H9 (cell line): ENCODE measurements at regions not wholly inside any gene's neighbourhood (a gene's known extent, or its start where the extent isn't known, plus 50 kb on each side); places are given as distances from the start of the nearest gene placed in this dataset.

Source experiments
- DNase-seq: peaks from one replicate; pipeline ENCODE4 v3.0.0-alpha.2; 2017
- H2AFZ ChIP-seq: one replicate; pipeline ENCODE4 v1.6.1; 2013; ENCODE audit warnings: mild to moderate bottlenecking, low read length, control low read depth, moderate library complexity
- H2AK5ac ChIP-seq: 2 replicates; pipeline ENCODE4 v1.6.1; 2013; ENCODE audit warnings: low read length, control low read depth, mixed read lengths; ENCODE audit not compliant: insufficient read length
- H2BK120ac ChIP-seq: one replicate; pipeline ENCODE4 v1.6.1; 2013; ENCODE audit warnings: low read depth, mild to moderate bottlenecking, low read length, control low read depth, inconsistent platforms; ENCODE audit not compliant: poor library complexity, severe bottlenecking
- H2BK12ac ChIP-seq: 2 replicates; pipeline ENCODE4 v1.6.1; 2013; ENCODE audit warnings: low read length, control low read depth, mixed read lengths, low read depth; ENCODE audit not compliant: insufficient read length
- H2BK15ac ChIP-seq: 2 replicates; pipeline ENCODE4 v1.6.1; 2013; ENCODE audit warnings: low read depth, low read length, control low read depth
- H2BK20ac ChIP-seq: one replicate; pipeline ENCODE4 v1.6.1; 2013; ENCODE audit warnings: low read depth, mild to moderate bottlenecking, low read length, control low read depth, inconsistent platforms; ENCODE audit not compliant: poor library complexity, severe bottlenecking
- H2BK5ac ChIP-seq: 2 replicates; pipeline ENCODE4 v1.6.1; 2013; ENCODE audit warnings: low read length, control low read depth, mixed read lengths; ENCODE audit not compliant: insufficient read length
- H3K14ac ChIP-seq: 2 replicates; pipeline ENCODE4 v1.6.1; 2013; ENCODE audit warnings: low read length, control low read depth; ENCODE audit not compliant: insufficient read depth
- H3K18ac ChIP-seq: 2 replicates; pipeline ENCODE4 v1.6.1; 2013; ENCODE audit warnings: low read depth, mild to moderate bottlenecking, mixed read lengths, low read length, control low read depth; ENCODE audit not compliant: insufficient read length
- H3K23ac ChIP-seq: 2 replicates; pipeline ENCODE4 v1.6.1; 2013; ENCODE audit warnings: low read length, control low read depth, mixed read lengths, low read depth; ENCODE audit not compliant: insufficient read length
- H3K23me2 ChIP-seq: 2 replicates; pipeline ENCODE4 v1.6.1; 2013; ENCODE audit warnings: low read depth, mild to moderate bottlenecking, mixed read lengths, low read length, control low read depth; ENCODE audit not compliant: insufficient read length, poor library complexity, severe bottlenecking
- H3K27ac ChIP-seq: 2 replicates; pipeline ENCODE4 v1.5.1; 2013; ENCODE audit warnings: low read length, control low read depth, mixed read lengths, low read depth; ENCODE audit not compliant: insufficient read length
- H3K27me3 ChIP-seq: 2 replicates; pipeline ENCODE4 v1.6.1; 2013; ENCODE audit warnings: low read length, control low read depth, inconsistent platforms; ENCODE audit not compliant: insufficient read depth
- H3K4ac ChIP-seq: 2 replicates; pipeline ENCODE4 v1.6.1; 2013; ENCODE audit warnings: low read depth, mild to moderate bottlenecking, control low read depth, inconsistent platforms, low read length, moderate library complexity
- H3K4me1 ChIP-seq: 2 replicates; pipeline ENCODE4 v1.6.1; 2013; ENCODE audit warnings: low read length, control low read depth, inconsistent platforms; ENCODE audit not compliant: insufficient read depth
- H3K4me2 ChIP-seq: 2 replicates; pipeline ENCODE4 v1.6.1; 2013; ENCODE audit warnings: low read length, control low read depth, mixed read lengths; ENCODE audit not compliant: insufficient read length, insufficient read depth
- H3K56ac ChIP-seq: 2 replicates; pipeline ENCODE4 v1.6.1; 2013; ENCODE audit warnings: low read depth, mild to moderate bottlenecking, mixed read lengths, low read length, control low read depth; ENCODE audit not compliant: insufficient read length
- H3K79me1 ChIP-seq: 2 replicates; pipeline ENCODE4 v1.6.1; 2013; ENCODE audit warnings: low read depth, mild to moderate bottlenecking, moderate library complexity, low read length, control low read depth, inconsistent platforms; ENCODE audit not compliant: insufficient read depth, poor library complexity, severe bottlenecking
- H3K79me2 ChIP-seq: 2 replicates; pipeline ENCODE4 v1.6.1; 2013; ENCODE audit warnings: low read length, control low read depth, inconsistent platforms; ENCODE audit not compliant: insufficient read depth
- H3K9ac ChIP-seq: 2 replicates; pipeline ENCODE4 v1.6.1; 2013; ENCODE audit warnings: low read length, control low read depth, mixed read lengths; ENCODE audit not compliant: insufficient read length; ENCODE audit errors: extremely low read depth
- H3K9me3 ChIP-seq: one replicate; pipeline ENCODE4 v1.6.1; 2013; ENCODE audit warnings: low read depth, low read length, inconsistent platforms; ENCODE audit not compliant: control insufficient read depth
- H3T11ph ChIP-seq: one replicate; pipeline ENCODE4 v1.6.1; 2013; ENCODE audit warnings: mild to moderate bottlenecking, low read length, control low read depth, inconsistent platforms
- H4K20me1 ChIP-seq: one replicate; pipeline ENCODE4 v1.6.1; 2013; ENCODE audit not compliant: control insufficient read depth, insufficient read length, insufficient read depth
- H4K5ac ChIP-seq: 2 replicates; pipeline ENCODE4 v1.6.1; 2013; ENCODE audit warnings: low read depth, mild to moderate bottlenecking, mixed read lengths, low read length, control low read depth; ENCODE audit not compliant: insufficient read length
- H4K8ac ChIP-seq: replicated peaks from 2 replicates; pipeline ENCODE4 v1.6.1; 2013; ENCODE audit warnings: low read length, control low read depth, mixed read lengths, low read depth; ENCODE audit not compliant: insufficient read length
- H4K91ac ChIP-seq: 2 replicates; pipeline ENCODE4 v1.6.1; 2013; ENCODE audit warnings: low read depth, mild to moderate bottlenecking, moderate library complexity, mixed read lengths, low read length, control low read depth; ENCODE audit not compliant: insufficient read length
- H3K27ac Mint-ChIP-seq, 3 experiments: 2 replicates in 2 of 3; 3 replicates in 1 of 3; pipeline ENCODE4 v1.8.0; 2020 to 2021; ENCODE audit warnings: mixed read lengths in 3 of 3, mild to moderate bottlenecking in 1 of 3, moderate library complexity in 1 of 3
- H3K27me3 Mint-ChIP-seq: 2 replicates; pipeline ENCODE4 v1.8.0; 2021; ENCODE audit warnings: low read depth, mild to moderate bottlenecking, moderate library complexity, mixed read lengths
- H3K36me3 Mint-ChIP-seq, 3 experiments: 2 replicates in 2 of 3; 3 replicates in 1 of 3; pipeline ENCODE4 v1.8.0; 2020 to 2021; ENCODE audit warnings: low read depth in 3 of 3, mixed read lengths in 3 of 3; ENCODE audit not compliant: insufficient read depth in 1 of 3
- H3K4me1 Mint-ChIP-seq, 2 experiments: 2 replicates each; pipeline ENCODE4 v1.8.0; 2020; ENCODE audit warnings: mixed read lengths in 2 of 2
- H3K4me3 Mint-ChIP-seq, 2 experiments: 2 replicates in 1 of 2; 3 replicates in 1 of 2; pipeline ENCODE4 v1.8.0; 2020 to 2021; ENCODE audit warnings: mild to moderate bottlenecking in 2 of 2, mixed read lengths in 2 of 2, moderate library complexity in 1 of 2
- H3K9me3 Mint-ChIP-seq, 2 experiments: 2 replicates in 1 of 2; 3 replicates in 1 of 2; pipeline ENCODE4 v1.8.0; 2020; ENCODE audit warnings: mild to moderate bottlenecking in 2 of 2, mixed read lengths in 2 of 2, moderate library complexity in 1 of 2
- CTCF ChIP-seq: fragments of 200-600 bp; sonication (generic); conservative IDR thresholded peaks from 3 replicates; pipeline ENCODE4 v1.8.0; 2021; ENCODE audit warnings: antibody characterized with exemption, mild to moderate bottlenecking
- whole genome bisulfite sequencing: extraction: QIAGEN DNeasy Blood & Tissue Kit; methylation state at CpG from one replicate; pipeline ENCODE4 v1.1.7; 2013; ENCODE audit warnings: missing lambda C conversion rate, low lambda C conversion rate, mixed read lengths; ENCODE audit not compliant: insufficient read length; ENCODE audit errors: extremely low coverage; 5-methylcytosine and 5-hydroxymethylcytosine counted together

GRCh38 chr11:128357073-128357472 is 230.3 kb downstream of the ETS1 start:
- H3K23ac ChIP-seq, result no peak overlapping the region
- no peak overlapping the region for H3K27ac ChIP-seq
- H4K5ac ChIP-seq, result no peak overlapping the region
- H3K9ac ChIP-seq, result no peak overlapping the region
- Mint-ChIP-seq H3K9me3 (no peaks in the 10 kb centered on the region), H3K27ac (no peak overlapping the region), H3K4me1 (peaks cover 0 to 3% of the 10 kb centered on the region in 2 experiments; a peak in 1 of 4 replicates), H3K27me3 (no peaks in the 10 kb centered on the region), H3K36me3 (no peaks in the 10 kb centered on the region), H3K4me3 (no peak overlapping the region)
- H3K4me2 ChIP-seq, result no peak overlapping the region
- no peak overlapping the region for H3K14ac ChIP-seq
- TF ChIP-seq CTCF, result no peak
- no peak overlapping the region for H3T11ph ChIP-seq
- DNase-seq, result no peak
- no peaks in the 10 kb centered on the region for H3K79me1 ChIP-seq
- no peak overlapping the region for H2AFZ ChIP-seq
- no peak overlapping the region for H4K91ac ChIP-seq
- no peak overlapping the region for H2BK15ac ChIP-seq
- no peaks in the 10 kb centered on the region for H3K4me1 ChIP-seq
- H2BK20ac ChIP-seq, result no peak overlapping the region
- no peaks in the 10 kb centered on the region for H3K23me2 ChIP-seq
- H3K4ac ChIP-seq, result no peak overlapping the region
- WGBS, result no CpG with 5 or more reads among the region's 5 CpGs
- no peak overlapping the region for H2BK5ac ChIP-seq
- no peaks in the 10 kb centered on the region for H3K9me3 ChIP-seq
- no peak overlapping the region for H2AK5ac ChIP-seq
- H3K27me3 ChIP-seq, result no peaks in the 10 kb centered on the region
- H4K8ac ChIP-seq, result no peak overlapping the region
- H3K79me2 ChIP-seq, result no peaks in the 10 kb centered on the region
- no peak overlapping the region for H2BK12ac ChIP-seq
- no peak overlapping the region for H2BK120ac ChIP-seq
- no peak overlapping the region for H3K56ac ChIP-seq
- no peaks in the 10 kb centered on the region for H4K20me1 ChIP-seq
- H3K18ac ChIP-seq, result no peak overlapping the region
